ENCODE measurements at regions not wholly inside any gene's neighbourhood (a gene's known extent, or its start where the extent isn't known, plus 50 kb on each side); places are given as distances from the start of the nearest gene placed in this dataset.

- Histone ChIP-seq H3K18ac (ENCODE audit: insufficient read length, low read depth, low read length) (no peak overlapping the region), H3K79me1 (ENCODE audit: insufficient read depth, low read depth, low read length, poor library complexity, severe bottlenecking) (no peaks in the 10 kb centered on the region), H3K56ac (ENCODE audit: insufficient read length, low read depth, low read length) (no peak overlapping the region), H2BK12ac (ENCODE audit: insufficient read length, low read depth, low read length) (no peak overlapping the region), H4K20me1 (ENCODE audit: control insufficient read depth, insufficient read depth, insufficient read length) (no peaks in the 10 kb centered on the region), H3K27me3 (ENCODE audit: insufficient read depth, low read length) (no peaks in the 10 kb centered on the region), H2AK5ac (ENCODE audit: insufficient read length, low read length) (no peak overlapping the region), H3K9me3 (ENCODE audit: control insufficient read depth, low read depth, low read length) (no peaks in the 10 kb centered on the region), H2BK120ac (ENCODE audit: low read depth, low read length, poor library complexity, severe bottlenecking) (no peak overlapping the region), H2BK15ac (ENCODE audit: low read depth, low read length) (no peak overlapping the region), H4K91ac (ENCODE audit: insufficient read length, low read depth, low read length) (no peak overlapping the region), H2BK20ac (ENCODE audit: low read depth, low read length, poor library complexity, severe bottlenecking) (no peak overlapping the region), H3K79me2 (ENCODE audit: insufficient read depth, low read length) (no peaks in the 10 kb centered on the region), H4K8ac (replicated peaks; ENCODE audit: insufficient read length, low read depth, low read length) (no peak overlapping the region), H3T11ph (ENCODE audit: low read length) (no peak overlapping the region), H3K14ac (ENCODE audit: insufficient read depth, low read length) (no peak overlapping the region), H3K23me2 (ENCODE audit: insufficient read length, low read depth, low read length, poor library complexity, severe bottlenecking) (no peaks in the 10 kb centered on the region), H3K27ac (ENCODE audit: insufficient read length, low read depth, low read length) (no peak overlapping the region), H3K23ac (ENCODE audit: insufficient read length, low read depth, low read length) (no peak overlapping the region), H3K4me2 (ENCODE audit: insufficient read depth, insufficient read length, low read length) (no peak overlapping the region), H3K4me1 (ENCODE audit: insufficient read depth, low read length) (peaks cover 12% of the 10 kb centered on the region), H3K9ac (ENCODE audit: extremely low read depth, insufficient read length, low read length) (no peak overlapping the region), H3K4ac (ENCODE audit: low read depth, low read length) (no peak overlapping the region), H4K5ac (ENCODE audit: insufficient read length, low read depth, low read length) (no peak overlapping the region), H2BK5ac (ENCODE audit: insufficient read length, low read length) (no peak overlapping the region), H2AFZ (ENCODE audit: low read length) (no peak overlapping the region)
- Mint-ChIP-seq H3K9me3 (no peaks in the 10 kb centered on the region), H3K27ac (peak overlapping the region in 1 of 3 experiments; percentile 86; a peak in 3 of 7 replicates), H3K4me3 (no peak overlapping the region), H3K36me3 (ENCODE audit: insufficient read depth in 1 of 3, low read depth in 3 of 3) (no peaks in the 10 kb centered on the region), H3K4me1 (peaks cover 47 to 49% of the 10 kb centered on the region in 2 experiments), H3K27me3 (ENCODE audit: low read depth) (no peaks in the 10 kb centered on the region)
- no peak for DNase-seq
- WGBS (ENCODE audit: extremely low coverage, insufficient read length, low lambda C conversion rate) = no CpG with 5 or more reads among the region's 5 CpGs
- no peak for TF ChIP-seq CTCF (conservative IDR thresholded peaks at IDR 0.05)
Measured at GRCh38 chr2:155730804-155731203, 601.7 kb downstream of the NR4A2 start.

All from H9 (cell line).